ENCODE measurements at regions not wholly inside any gene's neighbourhood (a gene's known extent, or its start where the extent isn't known, plus 50 kb on each side); places are given as distances from the start of the nearest gene placed in this dataset.

GRCh38 chr2:65498396-65498795, 66.0 kb upstream of the SPRED2 start:
- DNase-seq (ENCODE audit: low spot score), result no peak

GRCh38 chr2:65495251-65495877, 63.0 kb upstream of the SPRED2 start:
- no peak for DNase-seq (ENCODE audit: low spot score)

GRCh38 chr2:65494078-65494477, 61.7 kb upstream of the SPRED2 start:
- no peak for DNase-seq (ENCODE audit: low spot score)

- no peak for DNase-seq (ENCODE audit: low spot score)
Measured at GRCh38 chr2:65491381-65491905, 59.0 kb upstream of the SPRED2 start.

GRCh38 chr2:65490222-65490621, 57.8 kb upstream of the SPRED2 start:
- DNase-seq (ENCODE audit: low spot score), result no peak

- no peak for DNase-seq (ENCODE audit: low spot score)
Measured at GRCh38 chr2:65489269-65489668, 56.9 kb upstream of the SPRED2 start.

- DNase-seq (ENCODE audit: low spot score), result no peak
Measured at GRCh38 chr2:65488527-65488926, 56.1 kb upstream of the SPRED2 start.

GRCh38 chr2:65487404-65487803, 55.0 kb upstream of the SPRED2 start:
- no peak for DNase-seq (ENCODE audit: low spot score)

- no peak for DNase-seq (ENCODE audit: low spot score)
Measured at GRCh38 chr2:65486802-65487201, 54.4 kb upstream of the SPRED2 start.

GRCh38 chr2:65486282-65486681, 53.9 kb upstream of the SPRED2 start:
- no peak for DNase-seq (ENCODE audit: low spot score)

- DNase-seq (ENCODE audit: low spot score), result no peak
Measured at GRCh38 chr2:65485839-65486238, 53.4 kb upstream of the SPRED2 start.

GRCh38 chr2:65483763-65484162, 51.4 kb upstream of the SPRED2 start:
- no peak for DNase-seq (ENCODE audit: low spot score)

GRCh38 chr2:65482971-65483370, 50.6 kb upstream of the SPRED2 start:
- DNase-seq (ENCODE audit: low spot score), result no peak
